GM10248 (cell line): ENCODE measurements at regions not wholly inside any gene's neighbourhood (a gene's known extent, or its start where the extent isn't known, plus 50 kb on each side); places are given as distances from the start of the nearest gene placed in this dataset.

Experiments used
- CTCF ChIA-PET: fragments of 300-600 bp; sonication (Branson Sonifier 250); formaldehyde crosslinking; extraction: SDS; loops from one replicate; lab custom pipeline; 2021; ENCODE audit warnings: antibody characterized with exemption; lab: Yijun Ruan, JAX
- POLR2A ChIA-PET: fragments of 350-650 bp; sonication (Branson Sonifier 250); formaldehyde crosslinking; extraction: SDS; loops from one replicate; lab custom pipeline; 2020; ENCODE audit warnings: antibody characterized with exemption; lab: Yijun Ruan, JAX
- DNase-seq: peaks from one replicate; pipeline ENCODE4 v3.0.0; 2012; ENCODE audit errors: extremely low spot score
- CTCF ChIP-seq: IDR thresholded peaks from 2 replicates; pipeline ENCODE4 v1.5.1; 2012; ENCODE audit warnings: mild to moderate bottlenecking, low read depth; ENCODE audit errors: extremely low read depth, missing control alignments, control extremely low read depth

GRCh38 chr5:4640795-4641194, 499.3 kb upstream of the ADAMTS16 start:
- POLR2A ChIA-PET = no interaction called here

DNA sequence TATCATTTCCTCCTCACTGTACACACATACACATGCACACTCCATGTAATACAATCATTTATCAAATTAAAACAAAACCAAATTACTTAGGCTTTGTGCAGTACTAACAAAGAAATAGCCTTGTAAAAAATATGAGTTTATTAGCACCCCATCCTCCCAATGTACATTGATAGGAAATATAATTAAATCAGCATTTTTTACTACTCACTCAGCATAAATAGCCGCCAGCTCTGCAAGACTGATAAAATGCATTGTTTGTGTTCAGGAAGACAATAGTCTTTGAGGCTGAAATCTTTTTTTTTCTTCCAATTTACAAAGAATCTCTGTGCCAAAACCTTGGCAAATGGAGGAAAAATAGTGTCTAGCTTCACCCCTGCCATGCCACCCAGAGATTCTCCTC, 497.6 kb upstream of the ADAMTS16 start:
- ChIA-PET CTCF (no interaction called here), POLR2A (no interaction called here)
- no peak for DNase-seq
- no peak for TF ChIP-seq CTCF

More at GRCh38 chr5:4640795-4641194, 499.3 kb upstream of the ADAMTS16 start:
- no peak for DNase-seq
- TF ChIP-seq CTCF = no peak
- CTCF ChIA-PET = no interaction called here

- ChIA-PET CTCF (no interaction called here), POLR2A (no interaction called here)
- DNase-seq = no peak
- TF ChIP-seq CTCF = no peak
Observed at GRCh38 chr5:4643190-4643589, 496.9 kb upstream of the ADAMTS16 start.

DNA sequence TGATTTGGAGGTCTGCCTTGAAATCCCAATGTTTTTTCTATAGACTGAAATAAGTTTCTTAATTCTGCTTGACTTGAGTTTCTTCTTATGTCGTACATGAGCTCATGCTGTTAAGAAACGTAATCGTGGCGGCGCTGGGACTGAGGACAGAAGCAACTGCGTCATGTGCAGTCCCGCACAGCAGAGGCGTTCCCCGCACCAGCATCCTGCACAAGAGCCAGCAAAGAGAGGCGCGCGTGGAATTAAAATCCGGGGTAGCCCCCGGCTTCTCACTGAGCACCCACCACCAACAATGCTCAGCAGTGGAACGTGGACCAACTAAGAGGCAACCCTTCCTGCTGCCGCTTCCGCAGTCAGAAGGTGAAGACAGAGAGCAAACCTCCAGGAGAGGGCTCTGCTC, 496.2 kb upstream of the ADAMTS16 start:
- ChIA-PET POLR2A (no interaction called here), CTCF (no interaction called here)
- TF ChIP-seq CTCF = no peak
- no peak for DNase-seq

- CTCF ChIA-PET = no interaction called here
- TF ChIP-seq CTCF = no peak
- no peak for DNase-seq
Observed at GRCh38 chr5:4646715-4647375, 493.3 kb upstream of the ADAMTS16 start.

GRCh38 chr5:4647955-4648354, 492.2 kb upstream of the ADAMTS16 start:
- no peak for TF ChIP-seq CTCF
- no peak for DNase-seq
- ChIA-PET CTCF (no interaction called here), POLR2A (no interaction called here)

More at GRCh38 chr5:4646715-4647375, 493.3 kb upstream of the ADAMTS16 start:
- POLR2A ChIA-PET = no interaction called here
